22Rv1 (cell line): ENCODE measurements at regions not wholly inside any gene's neighbourhood (a gene's known extent, or its start where the extent isn't known, plus 50 kb on each side); places are given as distances from the start of the nearest gene placed in this dataset.

Experiments used
- H3K27ac ChIP-seq: fragments of 450-650 bp; 2 replicates; pipeline ENCODE4 v1.5.1; 2017
- CTCF ChIP-seq: fragments of 450-650 bp; IDR thresholded peaks from 2 replicates; pipeline ENCODE4 v1.5.1; 2017; ENCODE audit warnings: mild to moderate bottlenecking
- ZFX ChIP-seq: fragments of 450-650 bp; IDR thresholded peaks from 2 replicates; pipeline ENCODE4 v1.6.1; 2017; ENCODE audit warnings: antibody characterized with exemption, borderline replicate concordance

- no peak for TF ChIP-seq CTCF
- no peak for TF ChIP-seq ZFX
- H3K27ac ChIP-seq, result no peak overlapping the region
Observed at GRCh38 chr12:105554856-105555255, 224.4 kb downstream of the C12orf75 start.

DNA sequence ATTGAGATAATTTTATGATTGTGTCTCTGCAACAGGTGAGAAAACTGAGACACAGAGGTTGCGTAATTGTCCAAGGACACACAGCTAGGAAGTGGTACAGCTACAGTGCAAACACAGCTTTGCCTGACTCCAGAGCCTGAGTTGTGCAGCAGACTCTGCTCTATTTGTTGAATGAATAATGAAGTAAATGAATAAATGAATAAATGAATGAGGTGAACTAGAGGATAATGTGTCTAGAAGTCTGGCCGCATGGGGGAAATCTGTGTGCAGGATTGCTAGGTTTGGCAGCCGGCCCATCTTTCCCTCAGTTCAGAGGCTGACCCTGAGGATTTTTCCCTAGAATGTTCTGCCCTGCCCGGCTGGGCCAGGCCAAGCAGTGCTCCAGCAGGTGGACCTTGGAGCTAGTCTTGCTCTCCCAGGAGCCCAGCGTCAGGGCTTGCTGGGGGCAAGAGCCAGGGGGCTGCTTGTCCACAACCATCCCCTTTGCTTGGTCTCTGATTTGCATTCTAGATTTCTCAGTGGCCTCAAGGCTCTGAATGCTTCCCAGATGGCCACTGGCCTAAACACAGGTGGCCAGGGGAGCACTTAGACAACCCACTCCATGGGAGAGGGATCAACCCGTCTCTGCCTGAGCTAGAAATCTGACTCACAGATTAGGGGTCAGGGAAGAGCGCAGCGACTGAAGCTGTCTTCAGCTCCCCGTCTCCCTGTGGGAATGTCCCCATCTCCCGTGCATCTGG, 225.2 kb downstream of the C12orf75 start:
- no peak overlapping the region for H3K27ac ChIP-seq
- TF ChIP-seq ZFX (no peak), CTCF (no peak)

DNA sequence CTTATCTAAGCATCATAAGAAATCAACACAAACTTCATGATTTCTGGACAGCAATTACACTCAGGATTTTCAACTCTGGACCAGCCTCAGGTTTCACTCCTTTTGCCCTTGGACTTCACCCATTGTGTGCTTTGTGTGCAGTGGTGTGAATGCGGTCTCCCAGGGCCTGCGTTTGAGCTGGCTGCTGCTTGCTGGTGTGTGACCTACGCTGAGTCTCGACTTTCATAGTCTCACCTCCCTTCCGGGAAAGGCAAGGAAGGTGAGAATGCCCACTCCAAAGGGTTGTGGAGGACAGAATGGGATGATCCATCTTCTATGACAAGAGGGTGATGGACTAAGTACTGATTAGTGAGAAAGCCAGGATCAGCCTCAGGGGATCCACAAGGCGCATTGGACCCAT, 228.8 kb downstream of the C12orf75 start:
- H3K27ac ChIP-seq, result no peak overlapping the region
- TF ChIP-seq CTCF (no peak), ZFX (no peak)

GRCh38 chr12:105561546-105562198, 231.2 kb downstream of the C12orf75 start:
- TF ChIP-seq CTCF (no peak), ZFX (no peak)
- no peak overlapping the region for H3K27ac ChIP-seq

GRCh38 chr12:105562199-105562971, 231.9 kb downstream of the C12orf75 start:
- no peak overlapping the region for H3K27ac ChIP-seq
- TF ChIP-seq CTCF (no peak), ZFX (no peak)

DNA sequence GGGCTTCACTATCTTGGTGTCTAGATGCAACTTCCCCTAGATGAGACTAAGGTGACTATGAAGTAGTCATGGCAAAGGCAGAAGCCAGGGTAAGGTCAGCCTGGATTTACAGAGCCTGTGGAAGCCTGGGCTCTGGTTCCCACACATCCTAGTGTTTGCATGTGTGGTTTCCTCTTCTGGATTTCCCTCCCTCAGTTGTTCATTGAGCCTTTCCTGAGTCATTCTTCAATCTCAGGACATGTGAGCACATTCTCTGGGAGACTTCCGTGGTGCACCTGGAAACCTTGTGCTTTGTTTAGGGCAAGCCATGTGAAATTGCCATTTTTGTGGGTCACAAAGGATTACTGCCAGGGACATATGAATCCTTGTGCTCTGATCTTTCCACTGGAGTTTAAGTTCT, 236.6 kb downstream of the C12orf75 start:
- no peak for TF ChIP-seq ZFX
- no peak for TF ChIP-seq CTCF
- no peak overlapping the region for H3K27ac ChIP-seq
